Neural crest cell (in vitro differentiated cells): ENCODE measurements at regions not wholly inside any gene's neighbourhood (a gene's known extent, or its start where the extent isn't known, plus 50 kb on each side); places are given as distances from the start of the nearest gene placed in this dataset.

ENCODE experiments used
- DNase-seq: peaks from one replicate; pipeline ENCODE4 v3.0.0; 2021; ENCODE audit warnings: low read depth, mixed read lengths, low spot score
- H3K27ac Mint-ChIP-seq: one replicate; pipeline ENCODE4 v1.8.0; 2021; ENCODE audit warnings: mild to moderate bottlenecking, mixed read lengths; ENCODE audit not compliant: unreplicated experiment
- H3K27me3 Mint-ChIP-seq: 2 replicates; pipeline ENCODE4 v1.8.0; 2021; ENCODE audit warnings: low read depth, mild to moderate bottlenecking, mixed read lengths
- H3K36me3 Mint-ChIP-seq: 2 replicates; pipeline ENCODE4 v1.8.0; 2021; ENCODE audit warnings: low read depth, mild to moderate bottlenecking, mixed read lengths
- H3K4me1 Mint-ChIP-seq: 2 replicates; pipeline ENCODE4 v1.8.0; 2021; ENCODE audit warnings: mixed read lengths
- H3K4me3 Mint-ChIP-seq: one replicate; pipeline ENCODE4 v1.8.0; 2021; ENCODE audit warnings: mild to moderate bottlenecking, mixed read lengths
- H3K9me3 Mint-ChIP-seq: 2 replicates; pipeline ENCODE4 v1.8.0; 2021; ENCODE audit warnings: mixed read lengths
- CTCF ChIP-seq: fragments of 200-600 bp; sonication (generic); conservative IDR thresholded peaks from 2 replicates; pipeline ENCODE4 v1.5.0; 2021; ENCODE audit warnings: antibody characterized with exemption, mild to moderate bottlenecking

- no peak for DNase-seq
- Mint-ChIP-seq H3K4me1 (no peaks in the 10 kb centered on the region), H3K36me3 (no peaks in the 10 kb centered on the region), H3K4me3 (no peak overlapping the region), H3K27me3 (no peaks in the 10 kb centered on the region), H3K9me3 (peaks cover 8% of the 10 kb centered on the region), H3K27ac (no peak overlapping the region)
- TF ChIP-seq CTCF, result no peak
These were observed 212.0 kb downstream of the DMRT2 start for GRCh38 chr9:1261879-1262766.

GRCh38 chr9:1267141-1267570 lies 217.0 kb downstream of the DMRT2 start:
- Mint-ChIP-seq H3K4me3 (no peak overlapping the region), H3K36me3 (no peaks in the 10 kb centered on the region), H3K27me3 (no peaks in the 10 kb centered on the region), H3K27ac (no peak overlapping the region), H3K9me3 (peaks cover 16% of the 10 kb centered on the region), H3K4me1 (no peaks in the 10 kb centered on the region)
- DNase-seq, result no peak
- no peak for TF ChIP-seq CTCF

DNA sequence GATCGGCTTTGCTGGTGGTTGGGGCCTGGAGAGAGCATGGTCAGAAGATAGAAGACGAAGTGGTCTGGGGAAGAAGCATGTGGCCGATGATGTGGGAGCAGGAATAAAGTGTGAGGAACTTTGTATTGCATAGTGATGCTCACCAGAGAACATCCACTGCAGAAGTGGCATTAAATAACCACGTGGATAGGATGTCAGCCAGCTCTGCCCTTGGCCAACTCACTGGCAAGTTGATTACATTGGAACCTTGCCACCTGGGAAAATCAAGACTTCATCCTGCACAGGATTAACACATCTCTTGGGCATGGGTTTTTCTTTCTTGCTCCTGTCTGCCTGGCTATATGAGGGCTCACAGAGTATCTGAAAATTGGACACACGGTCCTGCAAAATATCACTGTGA lies 217.4 kb downstream of the DMRT2 start:
- no peak overlapping the region for H3K27ac Mint-ChIP-seq
- TF ChIP-seq CTCF, result no peak
- peaks cover 16% of the 10 kb centered on the region for H3K9me3 Mint-ChIP-seq
- H3K4me1 Mint-ChIP-seq, result no peaks in the 10 kb centered on the region
- no peak overlapping the region for H3K4me3 Mint-ChIP-seq
- DNase-seq, result no peak
- H3K36me3 Mint-ChIP-seq, result no peaks in the 10 kb centered on the region
- H3K27me3 Mint-ChIP-seq, result no peaks in the 10 kb centered on the region

DNA sequence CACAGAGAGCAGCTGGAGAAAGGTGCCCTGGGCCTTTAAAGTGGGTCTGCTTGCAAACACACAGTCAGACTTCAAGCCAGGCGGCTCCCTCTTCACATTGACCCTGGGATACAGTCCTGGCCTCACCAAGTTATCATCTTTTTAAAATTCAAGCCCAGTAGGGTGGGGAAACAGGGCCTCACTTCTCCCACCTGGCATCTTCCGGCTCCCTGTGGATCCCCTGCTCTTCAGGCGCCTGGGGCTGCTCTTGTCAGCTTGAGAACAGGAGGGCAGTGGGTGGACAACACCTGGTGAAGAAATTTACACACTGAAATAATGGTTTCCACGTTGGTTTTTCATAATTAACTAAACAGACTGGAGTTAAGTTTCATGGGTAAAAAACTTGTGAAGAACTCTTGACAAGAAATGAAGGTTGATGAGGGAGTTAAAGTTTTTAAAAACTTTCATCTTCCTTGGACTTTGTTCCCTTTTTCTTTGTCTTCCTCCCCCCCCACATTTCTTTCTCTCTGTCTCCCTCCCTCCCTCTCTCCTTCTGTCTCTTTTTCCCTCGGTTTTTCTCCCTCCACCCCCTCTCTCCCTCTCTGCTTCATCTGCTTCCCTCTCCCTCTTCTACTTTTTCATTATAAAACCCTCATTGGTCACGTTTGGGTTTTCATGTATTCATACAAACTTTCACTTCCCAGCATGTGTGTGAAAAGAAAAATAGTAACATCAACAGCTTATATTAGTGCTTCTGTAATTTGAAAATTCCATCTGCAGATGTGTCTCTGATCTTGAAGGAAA lies 219.6 kb downstream of the DMRT2 start:
- no peak overlapping the region for H3K4me3 Mint-ChIP-seq
- H3K27me3 Mint-ChIP-seq, result no peaks in the 10 kb centered on the region
- no peak for DNase-seq
- no peak overlapping the region for H3K27ac Mint-ChIP-seq
- TF ChIP-seq CTCF, result no peak
- H3K4me1 Mint-ChIP-seq, result no peaks in the 10 kb centered on the region
- H3K36me3 Mint-ChIP-seq, result no peaks in the 10 kb centered on the region
- H3K9me3 Mint-ChIP-seq, result peaks cover 13% of the 10 kb centered on the region

GRCh38 chr9:1271367-1271766 lies 221.2 kb downstream of the DMRT2 start:
- H3K9me3 Mint-ChIP-seq, result peaks cover 11% of the 10 kb centered on the region
- TF ChIP-seq CTCF, result no peak
- no peaks in the 10 kb centered on the region for H3K36me3 Mint-ChIP-seq
- no peak overlapping the region for H3K27ac Mint-ChIP-seq
- no peaks in the 10 kb centered on the region for H3K27me3 Mint-ChIP-seq
- no peaks in the 10 kb centered on the region for H3K4me1 Mint-ChIP-seq
- H3K4me3 Mint-ChIP-seq, result no peak overlapping the region
- no peak for DNase-seq
